GM21515 (cell line): ENCODE measurements at regions not wholly inside any gene's neighbourhood (a gene's known extent, or its start where the extent isn't known, plus 50 kb on each side); places are given as distances from the start of the nearest gene placed in this dataset.
A peak's percentile ranks its signal among the peaks of the same experiment; 100 is the strongest.

Experiments
- ATAC-seq: cut with Tn5 transposase; IDR thresholded peaks from one replicate; pipeline ENCODE4 v1.9.1; 2021; ENCODE audit not compliant: unreplicated experiment

GRCh38 chrX:40485973-40486372 is 94.8 kb upstream of the ATP6AP2 start:
- ATAC-seq, result no peak

- no peak for ATAC-seq
Measured at GRCh38 chrX:40485102-40485826, 95.5 kb upstream of the ATP6AP2 start.

- no peak for ATAC-seq
Measured at GRCh38 chrX:40484408-40485091, 96.2 kb upstream of the ATP6AP2 start.

GRCh38 chrX:40483502-40483901 is 97.3 kb upstream of the ATP6AP2 start:
- no peak for ATAC-seq

- no peak for ATAC-seq
Measured at GRCh38 chrX:40479777-40480318, 100.9 kb upstream of the ATP6AP2 start.

- no peak for ATAC-seq
Measured at GRCh38 chrX:40478474-40479065, 102.2 kb upstream of the ATP6AP2 start.

- no peak for ATAC-seq
Measured at GRCh38 chrX:40476958-40477357, 103.8 kb upstream of the ATP6AP2 start.

- ATAC-seq, result no peak
Measured at GRCh38 chrX:40474645-40475044, 106.1 kb upstream of the ATP6AP2 start.

GRCh38 chrX:40474205-40474626 is 106.6 kb upstream of the ATP6AP2 start:
- no peak for ATAC-seq

GRCh38 chrX:40473460-40474204 is 107.1 kb upstream of the ATP6AP2 start:
- ATAC-seq, result no peak

GRCh38 chrX:40471965-40472648 is 108.7 kb upstream of the ATP6AP2 start:
- no peak for ATAC-seq

GRCh38 chrX:40470830-40471429 is 109.8 kb upstream of the ATP6AP2 start:
- no peak for ATAC-seq

GRCh38 chrX:40469316-40469715 is 111.5 kb upstream of the ATP6AP2 start:
- ATAC-seq, result no peak

GRCh38 chrX:40468033-40468846 is 112.5 kb upstream of the ATP6AP2 start:
- peak; percentile 54 for ATAC-seq

GRCh38 chrX:40467454-40467853 is 113.3 kb upstream of the ATP6AP2 start:
- ATAC-seq, result no peak

- no peak for ATAC-seq
Measured at GRCh38 chrX:40465735-40466551, 114.8 kb upstream of the ATP6AP2 start.

GRCh38 chrX:40462795-40463194 is 118.0 kb upstream of the ATP6AP2 start:
- no peak for ATAC-seq

- no peak for ATAC-seq
Measured at GRCh38 chrX:40460926-40461325, 119.8 kb upstream of the ATP6AP2 start.
